Uterus (tissue), 2 donors: ENCODE measurements at regions not wholly inside any gene's neighbourhood (a gene's known extent, or its start where the extent isn't known, plus 50 kb on each side); places are given as distances from the start of the nearest gene placed in this dataset.

Experiments used
- POLR2A ChIP-seq, 2 donors: fragments of 450-650 bp; IDR thresholded peaks; one replicate each; pipeline ENCODE4 v1.6.1; 2016; ENCODE audit warnings: antibody characterized with exemption in 2 of 2, mild to moderate bottlenecking in 1 of 2, moderate library complexity in 1 of 2
- TF ChIP-seq, protein P1 (sequence below), 4 experiments: fragments of 200-600 bp in 2 of 4; fragments of 450-650 bp in 2 of 4; sonication (generic) in 2 of 4; IDR thresholded peaks; one replicate each; pipeline ENCODE4 v1.5.1; 2016 to 2019; ENCODE audit warnings: antibody characterized with exemption in 4 of 4, mild to moderate bottlenecking in 2 of 4, moderate library complexity in 1 of 4

DNA sequence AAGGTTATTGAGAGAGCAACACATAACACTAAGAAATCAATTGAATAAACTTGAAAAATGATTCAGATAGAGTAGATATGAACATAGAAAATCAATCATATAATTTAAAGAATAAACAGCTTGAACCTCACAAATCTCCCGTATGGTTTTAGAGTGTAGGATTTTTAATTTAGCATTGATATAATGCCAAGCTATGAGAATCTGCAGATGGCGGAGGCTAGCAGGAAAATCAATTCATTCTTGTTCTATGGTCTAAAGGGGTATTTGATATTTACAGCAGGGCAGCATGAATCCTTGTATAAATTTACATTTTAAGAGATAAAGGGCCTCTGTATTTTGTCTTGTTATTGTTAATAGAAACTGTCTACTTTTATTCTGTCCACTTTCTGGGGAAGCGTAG lies 797.0 kb downstream of the GALR1 start:
- TF ChIP-seq, protein P1, sequence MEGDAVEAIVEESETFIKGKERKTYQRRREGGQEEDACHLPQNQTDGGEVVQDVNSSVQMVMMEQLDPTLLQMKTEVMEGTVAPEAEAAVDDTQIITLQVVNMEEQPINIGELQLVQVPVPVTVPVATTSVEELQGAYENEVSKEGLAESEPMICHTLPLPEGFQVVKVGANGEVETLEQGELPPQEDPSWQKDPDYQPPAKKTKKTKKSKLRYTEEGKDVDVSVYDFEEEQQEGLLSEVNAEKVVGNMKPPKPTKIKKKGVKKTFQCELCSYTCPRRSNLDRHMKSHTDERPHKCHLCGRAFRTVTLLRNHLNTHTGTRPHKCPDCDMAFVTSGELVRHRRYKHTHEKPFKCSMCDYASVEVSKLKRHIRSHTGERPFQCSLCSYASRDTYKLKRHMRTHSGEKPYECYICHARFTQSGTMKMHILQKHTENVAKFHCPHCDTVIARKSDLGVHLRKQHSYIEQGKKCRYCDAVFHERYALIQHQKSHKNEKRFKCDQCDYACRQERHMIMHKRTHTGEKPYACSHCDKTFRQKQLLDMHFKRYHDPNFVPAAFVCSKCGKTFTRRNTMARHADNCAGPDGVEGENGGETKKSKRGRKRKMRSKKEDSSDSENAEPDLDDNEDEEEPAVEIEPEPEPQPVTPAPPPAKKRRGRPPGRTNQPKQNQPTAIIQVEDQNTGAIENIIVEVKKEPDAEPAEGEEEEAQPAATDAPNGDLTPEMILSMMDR (IDR thresholded peaks at IDR 0.05) = no peak
- no peak for TF ChIP-seq POLR2A (IDR thresholded peaks at IDR 0.05)
